NCI-H1105 (cell line): ENCODE measurements at regions not wholly inside any gene's neighbourhood (a gene's known extent, or its start where the extent isn't known, plus 50 kb on each side); places are given as distances from the start of the nearest gene placed in this dataset.

Source experiments
- DNase-seq: peaks from one replicate; lab custom pipeline; 2025; lab: John Stamatoyannopoulos, UW

- DNase-seq, result no peak
These were observed 152.2 kb upstream of the NCKAP5 start for GRCh38 chr2:133720429-133720828.

- no peak for DNase-seq
These were observed 152.9 kb upstream of the NCKAP5 start for GRCh38 chr2:133721118-133721517.

GRCh38 chr2:133723133-133723532 is 154.9 kb upstream of the NCKAP5 start:
- DNase-seq, result no peak

GRCh38 chr2:133726973-133727372 is 158.7 kb upstream of the NCKAP5 start:
- no peak for DNase-seq

- DNase-seq, result no peak
These were observed 163.8 kb upstream of the NCKAP5 start for GRCh38 chr2:133732059-133732458.

- no peak for DNase-seq
These were observed 165.0 kb upstream of the NCKAP5 start for GRCh38 chr2:133732982-133733900.

- no peak for DNase-seq
These were observed 165.6 kb upstream of the NCKAP5 start for GRCh38 chr2:133733901-133734255.

GRCh38 chr2:133734716-133735495 is 166.6 kb upstream of the NCKAP5 start:
- DNase-seq, result no peak

- no peak for DNase-seq
These were observed 168.4 kb upstream of the NCKAP5 start for GRCh38 chr2:133736674-133737073.

GRCh38 chr2:133737242-133737993 is 169.2 kb upstream of the NCKAP5 start:
- no peak for DNase-seq

- no peak for DNase-seq
These were observed 170.8 kb upstream of the NCKAP5 start for GRCh38 chr2:133739039-133739438.

GRCh38 chr2:133740500-133740899 is 172.2 kb upstream of the NCKAP5 start:
- DNase-seq, result no peak

GRCh38 chr2:133748007-133748700 is 179.9 kb upstream of the NCKAP5 start:
- no peak for DNase-seq

GRCh38 chr2:133753665-133754064 is 185.4 kb upstream of the NCKAP5 start:
- no peak for DNase-seq

- no peak for DNase-seq
These were observed 187.4 kb upstream of the NCKAP5 start for GRCh38 chr2:133755480-133756300.

GRCh38 chr2:133756833-133757232 is 188.6 kb upstream of the NCKAP5 start:
- no peak for DNase-seq

- no peak for DNase-seq
These were observed 192.1 kb upstream of the NCKAP5 start for GRCh38 chr2:133760376-133760775.

- DNase-seq, result no peak
These were observed 197.4 kb upstream of the NCKAP5 start for GRCh38 chr2:133765658-133766057.

- no peak for DNase-seq
These were observed 198.0 kb upstream of the NCKAP5 start for GRCh38 chr2:133766164-133766832.

- no peak for DNase-seq
These were observed 200.0 kb upstream of the NCKAP5 start for GRCh38 chr2:133768256-133768655.
